DND-41 (cell line): ENCODE measurements at regions not wholly inside any gene's neighbourhood (a gene's known extent, or its start where the extent isn't known, plus 50 kb on each side); places are given as distances from the start of the nearest gene placed in this dataset.

Source experiments
- ATAC-seq: fragments of 200-7000 bp; cut with Tn5 transposase; 3 replicates; pipeline ENCODE4 v1.9.1; 2021; ENCODE audit warnings: low read depth; ENCODE audit not compliant: insufficient read depth
- DNase-seq: peaks from one replicate; pipeline ENCODE4 v3.0.0-alpha.2; 2020
- H2AFZ ChIP-seq: 2 replicates; pipeline ENCODE4 v1.6.0; 2012; ENCODE audit warnings: low read depth, low read length
- H3K27ac ChIP-seq: 2 replicates; pipeline ENCODE4 v1.5.1; 2012; ENCODE audit warnings: low read length, inconsistent platforms
- H3K27me3 ChIP-seq: fragments of 200-600 bp; sonication (generic); 2 replicates; pipeline ENCODE4 v1.6.0; 2012; ENCODE audit warnings: low read length, mild to moderate bottlenecking, inconsistent platforms; ENCODE audit not compliant: insufficient read depth, poor library complexity
- H3K36me3 ChIP-seq: 2 replicates; pipeline ENCODE4 v1.5.1; 2012; ENCODE audit warnings: low read length, inconsistent platforms; ENCODE audit not compliant: insufficient read depth
- H3K4me1 ChIP-seq: 2 replicates; pipeline ENCODE4 v1.5.1; 2012; ENCODE audit warnings: mild to moderate bottlenecking, low read length; ENCODE audit not compliant: insufficient read depth
- H3K4me2 ChIP-seq: 2 replicates; pipeline ENCODE4 v1.6.0; 2012; ENCODE audit warnings: mild to moderate bottlenecking, moderate library complexity, low read length, inconsistent platforms; ENCODE audit not compliant: insufficient read depth
- H3K4me3 ChIP-seq, 2 experiments: fragments of 200-600 bp in 1 of 2; shearing (Covaris generic) in 1 of 2; 2 replicates each; pipeline ENCODE4 v1.5.1; 2012 to 2016; ENCODE audit warnings: inconsistent platforms in 2 of 2, low read length in 2 of 2, mild to moderate bottlenecking in 2 of 2, low read depth in 1 of 2, moderate library complexity in 1 of 2
- H3K79me2 ChIP-seq: 2 replicates; pipeline ENCODE4 v1.6.0; 2012; ENCODE audit warnings: low read length, inconsistent platforms; ENCODE audit not compliant: insufficient read depth
- H3K9ac ChIP-seq: 2 replicates; pipeline ENCODE4 v1.6.0; 2012; ENCODE audit warnings: low read depth, mild to moderate bottlenecking, inconsistent platforms, low read length, moderate library complexity
- H3K9me3 ChIP-seq: 2 replicates; pipeline ENCODE4 v1.5.1; 2012; ENCODE audit warnings: low read length, moderate library complexity, mild to moderate bottlenecking, inconsistent platforms; ENCODE audit not compliant: insufficient read depth, severe bottlenecking
- H4K20me1 ChIP-seq: 2 replicates; pipeline ENCODE4 v1.6.0; 2012; ENCODE audit warnings: low read length; ENCODE audit not compliant: insufficient read depth
- EZH2 ChIP-seq: IDR thresholded peaks from 3 replicates; pipeline ENCODE4 v1.6.1; 2012; ENCODE audit warnings: borderline replicate concordance, low read depth, mild to moderate bottlenecking, moderate library complexity, low read length, inconsistent platforms; ENCODE audit not compliant: severe bottlenecking
- TF ChIP-seq, protein P1 (sequence below): IDR thresholded peaks from 2 replicates; pipeline ENCODE4 v1.5.1; 2012; ENCODE audit warnings: borderline replicate concordance, low read length, moderate library complexity, mild to moderate bottlenecking; ENCODE audit not compliant: poor library complexity, severe bottlenecking; ENCODE audit errors: extremely low read depth

DNA sequence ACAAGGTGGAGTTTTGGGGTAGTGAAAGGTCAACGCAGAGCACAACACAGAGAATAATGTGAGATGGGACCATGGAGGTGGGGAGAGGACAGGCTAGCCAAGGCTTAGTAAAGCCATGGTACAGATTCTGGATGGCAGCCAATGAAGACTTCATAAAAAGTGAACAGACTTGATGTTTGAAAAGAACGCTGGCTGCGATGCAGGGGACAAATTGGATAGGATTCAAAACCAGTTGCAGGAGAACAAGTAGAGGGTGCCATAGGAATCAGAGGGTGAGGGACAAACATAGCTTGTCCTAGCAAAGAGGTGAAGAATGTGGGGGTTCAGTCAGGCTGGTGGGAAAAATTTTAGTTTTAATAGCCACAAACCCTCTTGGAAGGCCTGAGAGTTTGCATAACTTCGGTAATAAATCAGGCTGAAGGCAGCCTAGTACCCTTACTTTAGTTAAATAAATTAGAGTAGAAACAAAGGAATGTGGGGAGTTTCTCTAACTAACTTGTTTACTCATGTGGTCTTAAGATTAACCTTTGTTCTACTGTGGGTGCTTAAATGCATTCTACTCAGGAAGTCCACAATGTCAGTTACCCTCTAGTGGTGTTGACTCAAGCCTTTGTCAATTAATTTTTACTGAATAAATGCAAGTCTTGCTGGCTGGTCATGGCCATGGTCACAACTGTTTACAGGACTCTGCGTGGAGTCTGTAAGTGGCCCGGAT, 216.4 kb downstream of the C6orf118 start:
- Histone ChIP-seq H3K27me3 (no peaks in the 10 kb centered on the region), H3K4me1 (no peaks in the 10 kb centered on the region), H3K27ac (no peak overlapping the region)

DNA sequence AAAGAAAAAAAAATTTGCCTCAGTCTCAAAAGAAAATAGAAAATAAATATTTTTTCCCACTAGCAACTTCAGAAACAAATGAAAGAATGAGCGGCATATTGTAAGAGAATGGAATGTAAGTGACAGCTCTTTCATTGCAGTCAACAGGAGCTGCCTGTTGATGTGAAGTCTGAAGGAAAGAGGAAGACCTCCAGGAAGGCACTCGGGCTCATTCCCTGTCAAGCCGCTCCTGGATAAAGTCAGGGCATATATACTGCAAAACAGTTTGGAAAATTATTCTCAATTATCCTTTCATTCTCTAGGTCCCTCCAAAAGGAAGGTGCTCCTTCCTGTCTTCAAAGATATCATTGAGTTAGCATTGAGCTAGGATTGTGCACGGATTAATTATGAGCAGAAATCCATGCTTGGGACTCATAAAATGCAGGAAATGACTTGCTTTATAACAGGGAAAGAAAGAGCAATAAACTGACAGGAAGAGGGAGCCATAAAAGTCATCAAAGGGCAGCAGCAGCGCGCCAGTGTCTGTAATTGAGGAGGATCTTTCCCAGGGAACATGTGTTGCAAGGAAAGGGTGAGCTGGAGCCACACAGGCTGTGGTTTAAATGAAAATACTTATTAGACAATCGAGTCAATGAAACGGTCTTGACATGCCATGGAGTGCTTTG, 218.2 kb downstream of the C6orf118 start:
- Histone ChIP-seq H3K4me3 (no peak overlapping the region), H3K27ac (no peak overlapping the region), H3K4me1 (no peaks in the 10 kb centered on the region), H3K4me2 (no peak overlapping the region), H2AFZ (no peak overlapping the region), H3K27me3 (no peaks in the 10 kb centered on the region), H3K9ac (no peak overlapping the region), H4K20me1 (no peaks in the 10 kb centered on the region), H3K36me3 (no peaks in the 10 kb centered on the region), H3K79me2 (no peaks in the 10 kb centered on the region), H3K9me3 (peaks cover 5% of the 10 kb centered on the region)
- TF ChIP-seq, protein P1, sequence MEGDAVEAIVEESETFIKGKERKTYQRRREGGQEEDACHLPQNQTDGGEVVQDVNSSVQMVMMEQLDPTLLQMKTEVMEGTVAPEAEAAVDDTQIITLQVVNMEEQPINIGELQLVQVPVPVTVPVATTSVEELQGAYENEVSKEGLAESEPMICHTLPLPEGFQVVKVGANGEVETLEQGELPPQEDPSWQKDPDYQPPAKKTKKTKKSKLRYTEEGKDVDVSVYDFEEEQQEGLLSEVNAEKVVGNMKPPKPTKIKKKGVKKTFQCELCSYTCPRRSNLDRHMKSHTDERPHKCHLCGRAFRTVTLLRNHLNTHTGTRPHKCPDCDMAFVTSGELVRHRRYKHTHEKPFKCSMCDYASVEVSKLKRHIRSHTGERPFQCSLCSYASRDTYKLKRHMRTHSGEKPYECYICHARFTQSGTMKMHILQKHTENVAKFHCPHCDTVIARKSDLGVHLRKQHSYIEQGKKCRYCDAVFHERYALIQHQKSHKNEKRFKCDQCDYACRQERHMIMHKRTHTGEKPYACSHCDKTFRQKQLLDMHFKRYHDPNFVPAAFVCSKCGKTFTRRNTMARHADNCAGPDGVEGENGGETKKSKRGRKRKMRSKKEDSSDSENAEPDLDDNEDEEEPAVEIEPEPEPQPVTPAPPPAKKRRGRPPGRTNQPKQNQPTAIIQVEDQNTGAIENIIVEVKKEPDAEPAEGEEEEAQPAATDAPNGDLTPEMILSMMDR, result no peak
- TF ChIP-seq EZH2, result no peak
- no peak for DNase-seq
- no peak for ATAC-seq

More for the DNA sequence above, 216.4 kb downstream of the C6orf118 start:
- Histone ChIP-seq H3K4me2 (no peak overlapping the region), H4K20me1 (no peaks in the 10 kb centered on the region), H3K9me3 (peaks cover 5% of the 10 kb centered on the region), H3K79me2 (no peaks in the 10 kb centered on the region), H3K9ac (no peak overlapping the region), H3K4me3 (no peak overlapping the region), H2AFZ (no peak overlapping the region), H3K36me3 (no peaks in the 10 kb centered on the region)
- no peak for TF ChIP-seq EZH2
- TF ChIP-seq, protein P1, result no peak
- DNase-seq (no peak), ATAC-seq (no peak)

DNA sequence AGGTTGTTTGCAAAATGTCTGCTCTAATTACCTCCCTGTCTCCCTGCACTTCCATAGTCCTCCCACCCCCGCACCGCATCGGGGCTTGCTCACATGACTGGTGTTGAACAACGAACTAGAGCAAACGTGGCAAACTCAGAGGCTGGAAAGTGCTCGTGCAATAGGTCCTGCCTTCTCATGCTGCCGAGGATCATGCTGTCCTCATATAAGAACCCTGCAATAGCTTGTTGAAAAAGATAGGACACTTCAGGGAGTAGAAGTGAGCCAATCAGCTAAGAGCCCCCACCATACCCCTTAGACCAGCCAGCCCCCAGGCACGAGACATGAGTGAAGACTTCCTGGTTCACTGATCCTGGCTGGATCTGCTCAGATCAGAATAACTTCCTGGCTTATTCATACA, 219.2 kb downstream of the C6orf118 start:
- Histone ChIP-seq H3K27ac (no peak overlapping the region), H3K4me2 (no peak overlapping the region), H3K4me1 (no peaks in the 10 kb centered on the region), H4K20me1 (no peaks in the 10 kb centered on the region), H2AFZ (no peak overlapping the region), H3K27me3 (no peaks in the 10 kb centered on the region), H3K9me3 (peaks cover 5% of the 10 kb centered on the region), H3K36me3 (no peaks in the 10 kb centered on the region), H3K9ac (no peak overlapping the region), H3K79me2 (no peaks in the 10 kb centered on the region), H3K4me3 (no peak overlapping the region)
- DNase-seq (no peak), ATAC-seq (no peak)
- TF ChIP-seq EZH2, result no peak
- TF ChIP-seq, protein P1, result no peak
